ENCODE measurements at regions not wholly inside any gene's neighbourhood (a gene's known extent, or its start where the extent isn't known, plus 50 kb on each side); places are given as distances from the start of the nearest gene placed in this dataset.

DNA sequence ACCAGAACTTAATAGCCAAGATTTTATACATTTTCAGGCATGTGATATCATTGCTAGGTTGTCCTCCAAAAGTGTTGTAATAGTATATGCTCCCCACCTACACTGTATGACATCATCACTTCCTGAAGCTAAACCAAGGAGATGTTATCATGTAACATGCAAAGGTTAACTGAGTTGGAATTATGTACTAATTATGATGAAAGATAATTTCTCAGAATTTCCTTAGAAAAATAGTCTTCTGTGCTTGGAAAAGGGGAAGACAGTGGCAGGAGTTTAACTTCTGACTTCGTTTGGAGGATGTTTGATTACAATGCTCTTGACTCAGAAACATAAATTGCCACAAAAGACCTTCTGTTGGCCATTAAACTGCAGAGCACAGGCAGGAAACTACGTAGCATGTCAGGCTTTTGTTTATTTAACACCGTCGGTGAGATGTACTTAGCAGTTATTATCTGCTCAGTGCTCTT is 83.6 kb upstream of the GUCY1A1 start:
- no peak overlapping the region for H4K5ac ChIP-seq (ENCODE audit: insufficient read length, low read depth, low read length)
- H3K56ac ChIP-seq (ENCODE audit: insufficient read length, low read depth, low read length) = no peak overlapping the region
- no peak overlapping the region for H3K27ac Mint-ChIP-seq
- H2AK5ac ChIP-seq (ENCODE audit: insufficient read length, low read length) = no peak overlapping the region
- H2BK5ac ChIP-seq (ENCODE audit: insufficient read length, low read length) = no peak overlapping the region
- H3K4me2 ChIP-seq (ENCODE audit: insufficient read depth, insufficient read length, low read length) = no peak overlapping the region
- H3K79me1 ChIP-seq (ENCODE audit: insufficient read depth, low read depth, low read length, poor library complexity, severe bottlenecking) = no peaks in the 10 kb centered on the region
- H3K4me1 ChIP-seq (ENCODE audit: insufficient read depth, low read length) = no peaks in the 10 kb centered on the region
- no peaks in the 10 kb centered on the region for H3K9me3 Mint-ChIP-seq
- H3K27me3 Mint-ChIP-seq (ENCODE audit: low read depth) = no peaks in the 10 kb centered on the region; the same call in none of the 2 replicates
- DNase-seq = no peak
- H2BK12ac ChIP-seq (ENCODE audit: insufficient read length, low read depth, low read length) = no peak overlapping the region
- no peaks in the 10 kb centered on the region for H3K4me1 Mint-ChIP-seq
- no peak overlapping the region for H3K23ac ChIP-seq (ENCODE audit: insufficient read length, low read depth, low read length)
- H2BK20ac ChIP-seq (ENCODE audit: low read depth, low read length, poor library complexity, severe bottlenecking) = no peak overlapping the region
- no peak overlapping the region for H3T11ph ChIP-seq (ENCODE audit: low read length)
- no peaks in the 10 kb centered on the region for H3K79me2 ChIP-seq (ENCODE audit: insufficient read depth, low read length)
- H3K27ac ChIP-seq (ENCODE audit: insufficient read length, low read depth, low read length) = no peak overlapping the region
- H4K8ac ChIP-seq (replicated peaks; ENCODE audit: insufficient read length, low read depth, low read length) = no peak overlapping the region
- TF ChIP-seq, protein P1, sequence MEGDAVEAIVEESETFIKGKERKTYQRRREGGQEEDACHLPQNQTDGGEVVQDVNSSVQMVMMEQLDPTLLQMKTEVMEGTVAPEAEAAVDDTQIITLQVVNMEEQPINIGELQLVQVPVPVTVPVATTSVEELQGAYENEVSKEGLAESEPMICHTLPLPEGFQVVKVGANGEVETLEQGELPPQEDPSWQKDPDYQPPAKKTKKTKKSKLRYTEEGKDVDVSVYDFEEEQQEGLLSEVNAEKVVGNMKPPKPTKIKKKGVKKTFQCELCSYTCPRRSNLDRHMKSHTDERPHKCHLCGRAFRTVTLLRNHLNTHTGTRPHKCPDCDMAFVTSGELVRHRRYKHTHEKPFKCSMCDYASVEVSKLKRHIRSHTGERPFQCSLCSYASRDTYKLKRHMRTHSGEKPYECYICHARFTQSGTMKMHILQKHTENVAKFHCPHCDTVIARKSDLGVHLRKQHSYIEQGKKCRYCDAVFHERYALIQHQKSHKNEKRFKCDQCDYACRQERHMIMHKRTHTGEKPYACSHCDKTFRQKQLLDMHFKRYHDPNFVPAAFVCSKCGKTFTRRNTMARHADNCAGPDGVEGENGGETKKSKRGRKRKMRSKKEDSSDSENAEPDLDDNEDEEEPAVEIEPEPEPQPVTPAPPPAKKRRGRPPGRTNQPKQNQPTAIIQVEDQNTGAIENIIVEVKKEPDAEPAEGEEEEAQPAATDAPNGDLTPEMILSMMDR (conservative IDR thresholded peaks at IDR 0.05) = no peak
- H2AFZ ChIP-seq (ENCODE audit: low read length) = no peak overlapping the region
- no peaks in the 10 kb centered on the region for H3K27me3 ChIP-seq (ENCODE audit: insufficient read depth, low read length)
- no peaks in the 10 kb centered on the region for H3K9me3 ChIP-seq (ENCODE audit: control insufficient read depth, low read depth, low read length)
- no peak overlapping the region for H2BK15ac ChIP-seq (ENCODE audit: low read depth, low read length)
- H3K9ac ChIP-seq (ENCODE audit: extremely low read depth, insufficient read length, low read length) = no peak overlapping the region
- H3K36me3 Mint-ChIP-seq (ENCODE audit: insufficient read depth in 1 of 3, low read depth in 3 of 3) = no peaks in the 10 kb centered on the region
- no peak overlapping the region for H3K4ac ChIP-seq (ENCODE audit: low read depth, low read length)
- H3K23me2 ChIP-seq (ENCODE audit: insufficient read length, low read depth, low read length, poor library complexity, severe bottlenecking) = no peaks in the 10 kb centered on the region
- H3K4me3 Mint-ChIP-seq = no peak overlapping the region
- H4K91ac ChIP-seq (ENCODE audit: insufficient read length, low read depth, low read length) = no peak overlapping the region
- no peaks in the 10 kb centered on the region for H4K20me1 ChIP-seq (ENCODE audit: control insufficient read depth, insufficient read depth, insufficient read length)
- H3K14ac ChIP-seq (ENCODE audit: insufficient read depth, low read length) = no peak overlapping the region
- H2BK120ac ChIP-seq (ENCODE audit: low read depth, low read length, poor library complexity, severe bottlenecking) = no peak overlapping the region
- WGBS (ENCODE audit: extremely low coverage, insufficient read length, low lambda C conversion rate) = no CpG with 5 or more reads among the region's 4 CpGs
- no peak overlapping the region for H3K18ac ChIP-seq (ENCODE audit: insufficient read length, low read depth, low read length)

Measured in H9 (cell line).